NOMO-1 treated with DMSO at 0.1 percent for 48 hours (cell line): ENCODE measurements at regions not wholly inside any gene's neighbourhood (a gene's known extent, or its start where the extent isn't known, plus 50 kb on each side); places are given as distances from the start of the nearest gene placed in this dataset.

ENCODE experiments used
- DNase-seq: peaks from one replicate; lab custom pipeline; 2025; ENCODE audit not compliant: unreplicated experiment; lab: John Stamatoyannopoulos, UW

- no peak for DNase-seq
Observed at GRCh38 chr6:54991761-54992330, 145.3 kb downstream of the FAM83B start.

DNA sequence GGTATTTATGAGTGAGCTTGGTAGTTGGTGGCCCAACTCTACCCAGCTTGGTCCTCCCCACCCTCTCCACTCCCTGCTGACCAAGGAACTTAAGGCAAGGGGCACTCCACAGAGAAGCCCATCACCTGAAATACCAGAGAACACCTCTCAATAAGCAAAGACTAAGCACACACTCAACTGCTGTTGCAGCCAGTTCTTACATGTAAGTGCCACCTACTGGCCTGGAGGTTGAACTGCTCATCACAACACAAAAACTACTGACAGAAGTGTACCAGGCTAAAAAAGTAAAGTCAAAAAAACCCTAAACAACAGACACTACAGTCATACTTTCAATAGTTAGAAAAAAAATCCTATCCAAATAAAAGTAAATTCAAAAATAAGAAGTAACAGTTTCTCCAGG lies 146.2 kb downstream of the FAM83B start:
- DNase-seq, result no peak

DNA sequence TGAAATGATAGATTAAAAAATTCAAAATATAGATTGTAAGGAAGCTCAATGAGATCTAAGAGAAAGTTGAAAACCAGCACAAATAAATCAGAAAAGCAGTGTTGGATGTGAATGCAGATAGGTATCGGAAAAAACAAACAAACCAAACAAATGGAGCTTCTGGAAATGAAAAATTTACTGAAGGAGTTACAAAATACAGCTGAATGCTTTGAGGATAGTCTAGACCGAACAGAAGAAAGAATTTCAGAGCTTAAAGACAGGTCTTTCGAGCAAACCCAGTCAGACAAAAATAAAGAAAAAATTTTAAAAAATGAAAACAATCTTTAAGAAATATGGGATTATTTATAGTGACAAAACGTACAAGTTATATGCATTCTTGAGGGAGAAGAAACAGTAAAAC lies 146.7 kb downstream of the FAM83B start:
- DNase-seq, result no peak

DNA sequence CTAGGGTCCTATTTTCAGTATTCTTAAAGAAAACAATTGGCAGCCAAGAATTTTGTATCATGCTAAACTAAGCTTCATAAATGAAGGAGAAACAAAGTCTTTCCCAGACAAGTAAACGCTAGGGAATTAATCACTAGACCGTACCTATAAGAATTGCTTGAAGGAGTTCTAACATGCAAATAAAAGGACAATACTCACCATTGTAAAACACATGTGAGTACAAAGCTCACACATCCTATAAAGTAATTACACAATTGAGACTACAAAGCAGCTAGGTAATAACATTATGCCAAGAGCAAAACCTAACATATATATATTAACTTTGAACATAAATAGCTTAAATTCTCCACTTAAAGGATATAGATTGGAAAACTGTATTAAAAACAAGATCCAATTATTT lies 147.4 kb downstream of the FAM83B start:
- DNase-seq, result no peak

- DNase-seq, result no peak
Observed at GRCh38 chr6:54998576-54998975, 152.0 kb downstream of the FAM83B start.

- DNase-seq, result no peak
Observed at GRCh38 chr6:55003719-55004430, 157.3 kb downstream of the FAM83B start.

DNA sequence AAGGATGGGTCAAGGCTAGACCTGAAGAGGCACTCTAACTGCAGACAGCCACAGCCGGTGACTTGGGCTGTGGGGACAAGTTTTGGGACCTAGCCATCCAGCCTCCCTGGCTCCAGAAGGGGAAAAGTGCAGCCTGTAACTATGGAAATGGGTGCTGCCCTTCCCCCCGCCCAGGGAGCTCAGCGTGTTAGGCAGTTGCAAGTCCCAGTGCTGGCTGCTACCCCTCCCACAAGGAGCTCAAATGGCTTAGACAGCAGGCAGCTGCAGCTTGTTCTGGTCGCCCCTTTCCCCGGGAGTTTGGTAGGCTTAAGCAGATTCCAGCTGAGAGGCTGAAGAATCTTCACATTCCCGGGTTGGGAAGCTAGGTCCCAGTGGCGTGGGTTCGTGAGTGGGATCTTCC lies 162.6 kb downstream of the FAM83B start:
- no peak for DNase-seq

GRCh38 chr6:55011034-55011433 lies 163.3 kb upstream of the HCRTR2 start:
- no peak for DNase-seq

- no peak for DNase-seq
Observed at GRCh38 chr6:55012454-55012853, 161.9 kb upstream of the HCRTR2 start.

DNA sequence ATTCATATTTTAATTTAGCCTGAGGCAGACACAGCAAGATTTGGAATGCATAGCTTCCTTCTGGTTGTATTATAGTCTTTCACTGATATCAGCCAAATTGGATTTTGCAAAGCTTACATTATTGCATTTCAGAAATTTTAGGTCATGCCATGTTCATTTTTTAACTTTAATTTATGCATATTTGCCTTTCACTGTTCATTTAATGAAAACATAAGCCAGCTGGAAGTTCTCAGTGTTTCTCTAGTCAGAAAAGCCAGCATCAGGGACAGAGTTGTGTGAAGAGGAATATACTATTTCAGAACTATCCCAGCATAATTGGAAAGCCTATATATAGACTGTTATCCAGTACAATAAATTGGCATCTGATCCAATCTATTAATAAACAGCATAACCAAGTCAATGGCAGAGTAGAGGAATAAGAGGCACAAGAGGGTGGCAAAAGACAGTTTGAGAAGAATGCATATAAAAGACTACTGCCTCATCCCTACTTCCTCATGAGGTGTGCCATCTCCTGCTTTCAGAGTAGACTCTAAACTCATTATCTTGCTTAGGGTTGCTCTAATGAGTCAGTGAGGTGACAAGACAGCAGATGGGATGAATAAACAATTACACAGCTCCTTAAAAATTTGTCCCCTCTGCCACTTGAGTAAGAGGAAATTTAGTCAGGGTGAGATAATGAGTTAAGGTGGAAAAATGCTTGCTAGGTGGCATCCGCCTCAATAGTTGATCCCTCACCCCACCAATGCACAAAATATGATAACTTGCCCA lies 159.8 kb upstream of the HCRTR2 start:
- DNase-seq, result no peak

GRCh38 chr6:55016261-55016660 lies 158.1 kb upstream of the HCRTR2 start:
- no peak for DNase-seq

GRCh38 chr6:55017555-55018300 lies 156.6 kb upstream of the HCRTR2 start:
- no peak for DNase-seq

GRCh38 chr6:55019591-55019990 lies 154.7 kb upstream of the HCRTR2 start:
- DNase-seq, result no peak

DNA sequence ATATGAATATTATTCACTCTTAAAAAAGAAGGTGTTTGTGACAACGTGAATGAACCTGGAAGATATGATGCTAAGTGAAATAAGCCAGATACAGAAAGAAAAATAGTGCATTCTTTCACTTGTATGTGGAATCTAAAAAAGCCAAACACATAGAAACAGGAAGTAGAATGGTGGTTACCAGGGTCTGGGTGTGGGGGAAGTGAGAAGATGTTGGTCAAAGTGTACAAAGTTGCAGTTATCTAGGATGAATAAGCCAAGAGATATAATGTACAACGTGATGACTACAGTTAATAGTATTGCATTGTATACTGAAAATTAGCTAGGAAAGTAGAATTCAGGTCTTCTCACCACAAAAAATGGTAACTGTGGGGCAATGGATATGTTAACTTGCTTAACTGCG lies 151.1 kb upstream of the HCRTR2 start:
- peak; percentile 84 for DNase-seq

DNA sequence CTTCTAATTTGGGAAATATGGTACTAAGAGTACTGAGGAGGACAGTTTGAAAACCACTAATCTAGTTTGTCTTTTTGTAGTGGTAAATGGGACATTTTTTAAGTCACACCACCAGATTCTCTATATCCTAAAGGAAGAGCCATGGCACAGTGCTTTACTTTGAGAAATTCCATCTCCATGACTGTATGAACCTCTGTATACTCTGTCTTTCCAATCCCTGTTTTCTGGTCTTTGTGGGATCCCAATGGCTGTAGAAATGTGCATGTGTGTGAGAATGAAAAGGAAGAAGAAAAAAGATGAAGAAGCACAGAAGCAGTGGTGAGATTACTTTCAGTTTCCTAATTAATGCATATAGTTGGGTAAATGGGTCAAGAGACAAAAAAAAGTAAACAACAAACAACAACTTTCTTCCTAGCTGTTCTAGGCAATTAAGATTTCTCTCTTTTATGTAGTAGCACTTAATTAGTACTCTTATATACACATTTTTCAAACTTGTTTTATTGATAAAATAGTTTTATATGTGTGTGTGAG lies 141.2 kb upstream of the HCRTR2 start:
- no peak for DNase-seq

GRCh38 chr6:55034752-55035151 lies 139.6 kb upstream of the HCRTR2 start:
- DNase-seq, result peak; percentile 65

DNA sequence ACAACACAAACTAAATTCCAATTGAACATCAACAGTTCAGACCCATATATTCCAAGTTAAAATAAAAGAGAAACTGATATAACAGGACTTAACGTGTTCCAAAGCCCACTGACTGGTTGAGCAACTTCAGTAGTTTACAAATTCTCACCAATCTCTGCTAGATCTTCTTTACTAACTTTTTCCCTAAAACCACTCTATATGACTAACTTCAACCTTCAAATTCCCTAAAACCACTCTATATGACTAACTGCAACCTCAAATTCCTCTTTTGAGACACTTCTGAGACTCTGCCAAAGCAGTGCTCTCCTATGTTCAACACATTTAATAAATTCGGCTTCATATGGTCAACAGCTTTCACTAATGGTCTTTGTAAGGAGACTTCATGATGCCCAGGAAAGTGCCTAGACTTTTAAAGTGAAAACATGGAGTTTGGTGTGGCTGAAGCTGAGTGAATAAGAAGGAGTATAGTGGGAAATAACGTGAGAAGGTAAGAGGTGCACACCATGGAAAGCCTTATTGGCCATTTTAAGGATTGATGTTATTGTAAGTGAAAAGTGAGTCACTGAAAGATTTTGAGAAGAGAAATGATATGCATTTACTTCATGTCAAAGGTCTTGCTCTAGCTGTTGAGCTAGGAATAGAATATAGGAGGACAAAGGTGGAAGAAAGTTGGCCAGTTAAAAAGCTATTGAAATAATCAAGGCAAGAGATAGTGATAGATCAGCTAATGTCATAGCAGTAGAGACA lies 134.0 kb upstream of the HCRTR2 start:
- peak; percentile 51 for DNase-seq

GRCh38 chr6:55046869-55047422 lies 127.4 kb upstream of the HCRTR2 start:
- no peak for DNase-seq

GRCh38 chr6:55047451-55048044 lies 126.8 kb upstream of the HCRTR2 start:
- peak; percentile 91 for DNase-seq

DNA sequence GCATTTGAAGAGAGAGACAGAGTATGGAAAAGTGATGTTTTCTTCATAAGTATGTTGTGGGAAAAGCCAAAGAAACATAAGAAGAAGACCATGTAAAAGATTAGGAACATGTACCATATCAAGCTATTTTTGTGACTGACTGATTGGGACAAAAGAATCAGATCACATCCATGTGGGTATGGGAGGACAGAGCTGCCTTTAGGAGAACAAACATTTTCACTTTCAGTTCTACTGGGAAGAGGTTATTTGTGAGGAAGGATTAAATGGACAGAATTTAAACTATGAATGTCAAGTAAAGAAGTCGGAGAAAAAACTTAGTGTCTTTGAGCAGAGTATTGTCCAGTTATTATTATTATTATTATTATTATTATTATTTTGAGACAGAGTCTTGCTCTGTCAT lies 124.4 kb upstream of the HCRTR2 start:
- no peak for DNase-seq
